Activated T-cell treated with anti-CD3 and anti-CD28 coated beads, Interleukin-2, amount 50 U/mL, for 1 hour (primary cell): ENCODE measurements at regions not wholly inside any gene's neighbourhood (a gene's known extent, or its start where the extent isn't known, plus 50 kb on each side); places are given as distances from the start of the nearest gene placed in this dataset.

Experiments
- DNase-seq: peaks from one replicate; pipeline ENCODE4 v3.0.0-alpha.2; 2020

GRCh38 chr1:4298361-4299083, 355.9 kb upstream of the AJAP1 start:
- no peak for DNase-seq

GRCh38 chr1:4301007-4301406, 353.4 kb upstream of the AJAP1 start:
- no peak for DNase-seq

GRCh38 chr1:4303303-4303702, 351.1 kb upstream of the AJAP1 start:
- DNase-seq: no peak

- DNase-seq: no peak
These were observed 348.7 kb upstream of the AJAP1 start for GRCh38 chr1:4305526-4306301.

- DNase-seq: no peak
These were observed 347.6 kb upstream of the AJAP1 start for GRCh38 chr1:4306559-4307467.

- no peak for DNase-seq
These were observed 347.0 kb upstream of the AJAP1 start for GRCh38 chr1:4307468-4307845.

GRCh38 chr1:4307911-4308545, 346.4 kb upstream of the AJAP1 start:
- no peak for DNase-seq

- no peak for DNase-seq
These were observed 345.6 kb upstream of the AJAP1 start for GRCh38 chr1:4308806-4309205.

- no peak for DNase-seq
These were observed 344.6 kb upstream of the AJAP1 start for GRCh38 chr1:4309676-4310320.

GRCh38 chr1:4310396-4310923, 343.9 kb upstream of the AJAP1 start:
- DNase-seq: no peak

GRCh38 chr1:4312024-4312423, 342.4 kb upstream of the AJAP1 start:
- no peak for DNase-seq

GRCh38 chr1:4315202-4315601, 339.2 kb upstream of the AJAP1 start:
- no peak for DNase-seq

GRCh38 chr1:4317207-4317606, 337.2 kb upstream of the AJAP1 start:
- no peak for DNase-seq

- no peak for DNase-seq
These were observed 335.7 kb upstream of the AJAP1 start for GRCh38 chr1:4318720-4319119.

GRCh38 chr1:4319496-4319895, 334.9 kb upstream of the AJAP1 start:
- no peak for DNase-seq

GRCh38 chr1:4322881-4323280, 331.5 kb upstream of the AJAP1 start:
- no peak for DNase-seq

- no peak for DNase-seq
These were observed 331.1 kb upstream of the AJAP1 start for GRCh38 chr1:4323309-4323708.

GRCh38 chr1:4324525-4324924, 329.9 kb upstream of the AJAP1 start:
- DNase-seq: no peak

GRCh38 chr1:4327142-4327541, 327.3 kb upstream of the AJAP1 start:
- DNase-seq: no peak

GRCh38 chr1:4328402-4329071, 325.9 kb upstream of the AJAP1 start:
- DNase-seq: no peak
